Thoracic aorta (tissue), 2 donors: ENCODE measurements at regions not wholly inside any gene's neighbourhood (a gene's known extent, or its start where the extent isn't known, plus 50 kb on each side); places are given as distances from the start of the nearest gene placed in this dataset.

Experiments used
- ATAC-seq: fragments of 150-250 bp; one replicate; pipeline ENCODE4 v1.8.0; 2017; ENCODE audit warnings: low read depth; ENCODE audit not compliant: insufficient number of reproducible peaks, low FRiP score
- DNase-seq: peaks from one replicate; pipeline ENCODE4 v3.0.0-alpha.2; 2020; ENCODE audit warnings: low spot score
- H3K27ac ChIP-seq, 2 donors: fragments of 200-600 bp; sonication (generic); 1 replicate in 1 of 2; 2 replicates in 1 of 2; pipeline ENCODE4 v1.5.1; 2016; ENCODE audit warnings: mild to moderate bottlenecking in 2 of 2, moderate library complexity in 2 of 2
- H3K27me3 ChIP-seq: fragments of 200-600 bp; sonication (generic); replicated peaks from 2 replicates; pipeline ENCODE4 v1.6.0; 2016; ENCODE audit warnings: mild to moderate bottlenecking; ENCODE audit not compliant: insufficient read depth
- H3K36me3 ChIP-seq: fragments of 200-600 bp; sonication (generic); one replicate; pipeline ENCODE4 v1.5.1; 2016
- H3K4me1 ChIP-seq, 2 donors: fragments of 200-600 bp; sonication (generic); 1 replicate in 1 of 2; 2 replicates in 1 of 2; pipeline versions ENCODE4 v1.5.1 to v1.6.0; 2016; ENCODE audit warnings: low read depth in 2 of 2, mild to moderate bottlenecking in 1 of 2; ENCODE audit not compliant: control insufficient read depth in 1 of 2
- H3K4me3 ChIP-seq: fragments of 200-600 bp; sonication (generic); 2 replicates; pipeline ENCODE4 v1.5.1; 2016; ENCODE audit warnings: mild to moderate bottlenecking
- H3K9me3 ChIP-seq: fragments of 200-600 bp; sonication (generic); 2 replicates; pipeline ENCODE4 v1.5.1; 2016
- CTCF ChIP-seq: fragments of 200-600 bp; sonication (generic); IDR thresholded peaks from one replicate; pipeline ENCODE4 v1.5.1; 2019; ENCODE audit warnings: antibody characterized with exemption

- DNase-seq (no peak), ATAC-seq (no peak)
- H3K36me3 ChIP-seq = no peaks in the 10 kb centered on the region
- no peak overlapping the region for H3K27ac ChIP-seq
- no peaks in the 10 kb centered on the region for H3K4me1 ChIP-seq
- no peaks in the 10 kb centered on the region for H3K9me3 ChIP-seq
- TF ChIP-seq CTCF = no peak
- H3K4me3 ChIP-seq = no peak overlapping the region
- H3K27me3 ChIP-seq = no peaks in the 10 kb centered on the region
Observed at GRCh38 chr4:114184901-114185300, 205.5 kb upstream of the ARSJ start.

- Histone ChIP-seq H3K27ac (no peak overlapping the region), H3K9me3 (no peaks in the 10 kb centered on the region), H3K4me1 (no peaks in the 10 kb centered on the region), H3K4me3 (no peak overlapping the region), H3K27me3 (no peaks in the 10 kb centered on the region), H3K36me3 (no peaks in the 10 kb centered on the region)
- no peak for TF ChIP-seq CTCF
- no peak for DNase-seq
- no peak for ATAC-seq
Observed at GRCh38 chr4:114187592-114187991, 208.1 kb upstream of the ARSJ start.

- Histone ChIP-seq H3K27me3 (no peaks in the 10 kb centered on the region), H3K27ac (no peak overlapping the region), H3K4me1 (no peaks in the 10 kb centered on the region), H3K4me3 (no peak overlapping the region), H3K9me3 (no peaks in the 10 kb centered on the region), H3K36me3 (no peaks in the 10 kb centered on the region)
- DNase-seq = no peak
- no peak for TF ChIP-seq CTCF
- ATAC-seq = no peak
Observed at GRCh38 chr4:114191496-114191895, 212.0 kb upstream of the ARSJ start.

GRCh38 chr4:114192854-114193253, 213.4 kb upstream of the ARSJ start:
- no peak for ATAC-seq

GRCh38 chr4:114193624-114194399, 214.4 kb upstream of the ARSJ start:
- no peak for ATAC-seq
- TF ChIP-seq CTCF = no peak
- no peak overlapping the region for H3K27ac ChIP-seq

More at GRCh38 chr4:114192854-114193253, 213.4 kb upstream of the ARSJ start:
- DNase-seq = no peak
- no peaks in the 10 kb centered on the region for H3K9me3 ChIP-seq
- no peak overlapping the region for H3K27ac ChIP-seq
- no peak overlapping the region for H3K4me3 ChIP-seq
- no peaks in the 10 kb centered on the region for H3K36me3 ChIP-seq
- TF ChIP-seq CTCF = no peak
- no peaks in the 10 kb centered on the region for H3K27me3 ChIP-seq
- no peaks in the 10 kb centered on the region for H3K4me1 ChIP-seq

More at GRCh38 chr4:114193624-114194399, 214.4 kb upstream of the ARSJ start:
- H3K4me1 ChIP-seq = no peaks in the 10 kb centered on the region
- no peaks in the 10 kb centered on the region for H3K9me3 ChIP-seq
- no peaks in the 10 kb centered on the region for H3K36me3 ChIP-seq
- H3K27me3 ChIP-seq = no peaks in the 10 kb centered on the region
- no peak overlapping the region for H3K4me3 ChIP-seq
- DNase-seq = no peak
